ENCODE measurements at regions not wholly inside any gene's neighbourhood (a gene's known extent, or its start where the extent isn't known, plus 50 kb on each side); places are given as distances from the start of the nearest gene placed in this dataset.
A peak's percentile ranks its signal among the peaks of the same experiment; 100 is the strongest.

DNA sequence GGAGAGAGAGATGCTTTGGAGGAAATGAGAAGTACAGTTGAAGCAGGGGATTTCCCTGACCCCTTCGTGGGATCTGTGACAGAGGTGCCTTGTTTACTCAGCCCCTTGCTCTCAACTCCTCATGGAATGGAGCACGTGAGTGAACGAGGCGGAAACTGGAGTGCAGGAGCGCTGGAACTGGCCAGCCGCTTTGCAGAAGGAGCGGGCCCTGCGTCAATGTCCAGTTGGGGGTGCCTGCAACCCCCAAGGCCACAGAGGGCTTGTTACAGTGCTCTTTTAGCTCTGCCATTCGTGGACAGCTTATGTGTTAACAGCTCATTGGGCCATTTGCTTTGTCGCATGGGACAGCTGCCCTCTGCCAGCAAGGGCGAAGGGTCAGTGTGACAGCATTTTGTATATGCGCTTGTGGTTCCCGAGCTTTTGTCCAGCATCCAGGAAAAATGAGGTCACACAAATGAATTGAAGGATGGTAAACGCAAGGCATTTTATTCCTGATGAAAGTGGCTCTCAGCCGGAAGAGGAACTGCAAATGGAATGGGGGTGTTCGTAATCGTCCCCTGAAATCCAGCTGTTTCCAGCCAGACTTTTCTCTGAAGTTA lies 1395.1 kb downstream of the CDH8 start:
- H2AFZ ChIP-seq, result no peak overlapping the region
- H3K27me3 Mint-ChIP-seq (ENCODE audit: insufficient read depth, low read depth, poor library complexity), result no peaks in the 10 kb centered on the region
- H3K4me3 Mint-ChIP-seq, result no peak overlapping the region
- H3K4me3 ChIP-seq, result no peak overlapping the region
- 0 out of 2 replicates have a peak, but pooled peaks cover 5% of the 10 kb centered on the region for H3K9me2 ChIP-seq (ENCODE audit: insufficient read depth)
- H3K27me3 ChIP-seq (ENCODE audit: insufficient read depth), result no peaks in the 10 kb centered on the region
- no peak overlapping the region for H3K27ac ChIP-seq (ENCODE audit: low read depth)
- no peaks in the 10 kb centered on the region for H3K79me2 ChIP-seq (replicated peaks; ENCODE audit: insufficient read depth)
- ATAC-seq, result no peak
- H3K27ac Mint-ChIP-seq, result peak overlapping the region; percentile 20; the same call in 1 of the 2 replicates
- no peaks in the 10 kb centered on the region for H4K20me1 ChIP-seq (replicated peaks; ENCODE audit: insufficient read depth)
- TF ChIP-seq ZNF114 (CRISPR knock-in tag; IDR thresholded peaks at IDR 0.05) (no peak), EZH2 (IDR thresholded peaks at IDR 0.05; ENCODE audit: low read depth, unreplicated experiment) (no peak), ZNF331 (CRISPR knock-in tag; IDR thresholded peaks at IDR 0.05; ENCODE audit: low read depth) (no peak), POLR2AphosphoS5 (IDR thresholded peaks at IDR 0.05; ENCODE audit: low read depth) (no peak), JUNB (IDR thresholded peaks at IDR 0.05; ENCODE audit: unreplicated experiment) (no peak), STAT1 (IDR thresholded peaks at IDR 0.05; ENCODE audit: unreplicated experiment) (no peak), NANOG (IDR thresholded peaks at IDR 0.05; ENCODE audit: borderline replicate concordance) (no peak), EZH2phosphoT487 (IDR thresholded peaks at IDR 0.05; ENCODE audit: unreplicated experiment) (no peak), CREB1 (CRISPR knock-in tag; IDR thresholded peaks at IDR 0.05; ENCODE audit: low read depth) (no peak)
- TF ChIP-seq, protein P1, sequence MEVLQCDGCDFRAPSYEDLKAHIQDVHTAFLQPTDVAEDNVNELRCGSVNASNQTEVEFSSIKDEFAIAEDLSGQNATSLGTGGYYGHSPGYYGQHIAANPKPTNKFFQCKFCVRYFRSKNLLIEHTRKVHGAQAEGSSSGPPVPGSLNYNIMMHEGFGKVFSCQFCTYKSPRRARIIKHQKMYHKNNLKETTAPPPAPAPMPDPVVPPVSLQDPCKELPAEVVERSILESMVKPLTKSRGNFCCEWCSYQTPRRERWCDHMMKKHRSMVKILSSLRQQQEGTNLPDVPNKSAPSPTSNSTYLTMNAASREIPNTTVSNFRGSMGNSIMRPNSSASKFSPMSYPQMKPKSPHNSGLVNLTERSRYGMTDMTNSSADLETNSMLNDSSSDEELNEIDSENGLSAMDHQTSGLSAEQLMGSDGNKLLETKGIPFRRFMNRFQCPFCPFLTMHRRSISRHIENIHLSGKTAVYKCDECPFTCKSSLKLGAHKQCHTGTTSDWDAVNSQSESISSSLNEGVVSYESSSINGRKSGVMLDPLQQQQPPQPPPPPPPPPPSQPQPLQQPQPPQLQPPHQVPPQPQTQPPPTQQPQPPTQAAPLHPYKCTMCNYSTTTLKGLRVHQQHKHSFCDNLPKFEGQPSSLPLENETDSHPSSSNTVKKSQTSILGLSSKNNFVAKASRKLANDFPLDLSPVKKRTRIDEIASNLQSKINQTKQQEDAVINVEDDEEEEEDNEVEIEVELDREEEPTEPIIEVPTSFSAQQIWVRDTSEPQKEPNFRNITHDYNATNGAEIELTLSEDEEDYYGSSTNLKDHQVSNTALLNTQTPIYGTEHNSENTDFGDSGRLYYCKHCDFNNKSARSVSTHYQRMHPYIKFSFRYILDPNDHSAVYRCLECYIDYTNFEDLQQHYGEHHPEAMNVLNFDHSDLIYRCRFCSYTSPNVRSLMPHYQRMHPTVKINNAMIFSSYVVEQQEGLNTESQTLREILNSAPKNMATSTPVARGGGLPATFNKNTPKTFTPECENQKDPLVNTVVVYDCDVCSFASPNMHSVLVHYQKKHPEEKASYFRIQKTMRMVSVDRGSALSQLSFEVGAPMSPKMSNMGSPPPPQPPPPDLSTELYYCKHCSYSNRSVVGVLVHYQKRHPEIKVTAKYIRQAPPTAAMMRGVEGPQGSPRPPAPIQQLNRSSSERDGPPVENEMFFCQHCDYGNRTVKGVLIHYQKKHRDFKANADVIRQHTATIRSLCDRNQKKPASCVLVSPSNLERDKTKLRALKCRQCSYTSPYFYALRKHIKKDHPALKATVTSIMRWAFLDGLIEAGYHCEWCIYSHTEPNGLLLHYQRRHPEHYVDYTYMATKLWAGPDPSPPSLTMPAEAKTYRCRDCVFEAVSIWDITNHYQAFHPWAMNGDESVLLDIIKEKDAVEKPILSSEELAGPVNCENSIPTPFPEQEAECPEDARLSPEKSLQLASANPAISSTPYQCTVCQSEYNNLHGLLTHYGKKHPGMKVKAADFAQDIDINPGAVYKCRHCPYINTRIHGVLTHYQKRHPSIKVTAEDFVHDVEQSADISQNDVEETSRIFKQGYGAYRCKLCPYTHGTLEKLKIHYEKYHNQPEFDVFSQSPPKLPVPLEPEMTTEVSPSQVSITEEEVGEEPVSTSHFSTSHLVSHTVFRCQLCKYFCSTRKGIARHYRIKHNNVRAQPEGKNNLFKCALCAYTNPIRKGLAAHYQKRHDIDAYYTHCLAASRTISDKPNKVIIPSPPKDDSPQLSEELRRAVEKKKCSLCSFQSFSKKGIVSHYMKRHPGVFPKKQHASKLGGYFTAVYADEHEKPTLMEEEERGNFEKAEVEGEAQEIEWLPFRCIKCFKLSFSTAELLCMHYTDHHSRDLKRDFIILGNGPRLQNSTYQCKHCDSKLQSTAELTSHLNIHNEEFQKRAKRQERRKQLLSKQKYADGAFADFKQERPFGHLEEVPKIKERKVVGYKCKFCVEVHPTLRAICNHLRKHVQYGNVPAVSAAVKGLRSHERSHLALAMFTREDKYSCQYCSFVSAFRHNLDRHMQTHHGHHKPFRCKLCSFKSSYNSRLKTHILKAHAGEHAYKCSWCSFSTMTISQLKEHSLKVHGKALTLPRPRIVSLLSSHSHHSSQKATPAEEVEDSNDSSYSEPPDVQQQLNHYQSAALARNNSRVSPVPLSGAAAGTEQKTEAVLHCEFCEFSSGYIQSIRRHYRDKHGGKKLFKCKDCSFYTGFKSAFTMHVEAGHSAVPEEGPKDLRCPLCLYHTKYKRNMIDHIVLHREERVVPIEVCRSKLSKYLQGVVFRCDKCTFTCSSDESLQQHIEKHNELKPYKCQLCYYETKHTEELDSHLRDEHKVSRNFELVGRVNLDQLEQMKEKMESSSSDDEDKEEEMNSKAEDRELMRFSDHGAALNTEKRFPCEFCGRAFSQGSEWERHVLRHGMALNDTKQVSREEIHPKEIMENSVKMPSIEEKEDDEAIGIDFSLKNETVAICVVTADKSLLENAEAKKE (CRISPR knock-in tag; IDR thresholded peaks at IDR 0.05), result no peak
- TF ChIP-seq, protein P2, sequence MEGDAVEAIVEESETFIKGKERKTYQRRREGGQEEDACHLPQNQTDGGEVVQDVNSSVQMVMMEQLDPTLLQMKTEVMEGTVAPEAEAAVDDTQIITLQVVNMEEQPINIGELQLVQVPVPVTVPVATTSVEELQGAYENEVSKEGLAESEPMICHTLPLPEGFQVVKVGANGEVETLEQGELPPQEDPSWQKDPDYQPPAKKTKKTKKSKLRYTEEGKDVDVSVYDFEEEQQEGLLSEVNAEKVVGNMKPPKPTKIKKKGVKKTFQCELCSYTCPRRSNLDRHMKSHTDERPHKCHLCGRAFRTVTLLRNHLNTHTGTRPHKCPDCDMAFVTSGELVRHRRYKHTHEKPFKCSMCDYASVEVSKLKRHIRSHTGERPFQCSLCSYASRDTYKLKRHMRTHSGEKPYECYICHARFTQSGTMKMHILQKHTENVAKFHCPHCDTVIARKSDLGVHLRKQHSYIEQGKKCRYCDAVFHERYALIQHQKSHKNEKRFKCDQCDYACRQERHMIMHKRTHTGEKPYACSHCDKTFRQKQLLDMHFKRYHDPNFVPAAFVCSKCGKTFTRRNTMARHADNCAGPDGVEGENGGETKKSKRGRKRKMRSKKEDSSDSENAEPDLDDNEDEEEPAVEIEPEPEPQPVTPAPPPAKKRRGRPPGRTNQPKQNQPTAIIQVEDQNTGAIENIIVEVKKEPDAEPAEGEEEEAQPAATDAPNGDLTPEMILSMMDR (conservative IDR thresholded peaks at IDR 0.05; ENCODE audit: low read depth in 2 of 2), result no peak
- TF ChIP-seq, protein P3, sequence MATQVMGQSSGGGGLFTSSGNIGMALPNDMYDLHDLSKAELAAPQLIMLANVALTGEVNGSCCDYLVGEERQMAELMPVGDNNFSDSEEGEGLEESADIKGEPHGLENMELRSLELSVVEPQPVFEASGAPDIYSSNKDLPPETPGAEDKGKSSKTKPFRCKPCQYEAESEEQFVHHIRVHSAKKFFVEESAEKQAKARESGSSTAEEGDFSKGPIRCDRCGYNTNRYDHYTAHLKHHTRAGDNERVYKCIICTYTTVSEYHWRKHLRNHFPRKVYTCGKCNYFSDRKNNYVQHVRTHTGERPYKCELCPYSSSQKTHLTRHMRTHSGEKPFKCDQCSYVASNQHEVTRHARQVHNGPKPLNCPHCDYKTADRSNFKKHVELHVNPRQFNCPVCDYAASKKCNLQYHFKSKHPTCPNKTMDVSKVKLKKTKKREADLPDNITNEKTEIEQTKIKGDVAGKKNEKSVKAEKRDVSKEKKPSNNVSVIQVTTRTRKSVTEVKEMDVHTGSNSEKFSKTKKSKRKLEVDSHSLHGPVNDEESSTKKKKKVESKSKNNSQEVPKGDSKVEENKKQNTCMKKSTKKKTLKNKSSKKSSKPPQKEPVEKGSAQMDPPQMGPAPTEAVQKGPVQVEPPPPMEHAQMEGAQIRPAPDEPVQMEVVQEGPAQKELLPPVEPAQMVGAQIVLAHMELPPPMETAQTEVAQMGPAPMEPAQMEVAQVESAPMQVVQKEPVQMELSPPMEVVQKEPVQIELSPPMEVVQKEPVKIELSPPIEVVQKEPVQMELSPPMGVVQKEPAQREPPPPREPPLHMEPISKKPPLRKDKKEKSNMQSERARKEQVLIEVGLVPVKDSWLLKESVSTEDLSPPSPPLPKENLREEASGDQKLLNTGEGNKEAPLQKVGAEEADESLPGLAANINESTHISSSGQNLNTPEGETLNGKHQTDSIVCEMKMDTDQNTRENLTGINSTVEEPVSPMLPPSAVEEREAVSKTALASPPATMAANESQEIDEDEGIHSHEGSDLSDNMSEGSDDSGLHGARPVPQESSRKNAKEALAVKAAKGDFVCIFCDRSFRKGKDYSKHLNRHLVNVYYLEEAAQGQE (IDR thresholded peaks at IDR 0.05; ENCODE audit: unreplicated experiment), result no peak
- no peaks in the 10 kb centered on the region for H3F3A ChIP-seq (replicated peaks; ENCODE audit: low read depth)
- no peaks in the 10 kb centered on the region for H3K36me3 Mint-ChIP-seq (ENCODE audit: low read depth)
- no peaks in the 10 kb centered on the region; the same call in 2 of the 3 replicates for H3K9me3 Mint-ChIP-seq
- peaks cover 21% of the 10 kb centered on the region for H3K4me1 Mint-ChIP-seq
- peaks cover 22% of the 10 kb centered on the region; the same call in 1 of the 2 replicates for H3K4me1 ChIP-seq (ENCODE audit: insufficient read depth)
- H3K4me2 ChIP-seq, result no peak overlapping the region
- no peak for DNase-seq (ENCODE audit: low spot score)
- H3K36me3 ChIP-seq (ENCODE audit: insufficient read depth), result no peaks in the 10 kb centered on the region
